HG03039 (cell line): ENCODE measurements at regions not wholly inside any gene's neighbourhood (a gene's known extent, or its start where the extent isn't known, plus 50 kb on each side); places are given as distances from the start of the nearest gene placed in this dataset.
"Not testable (repeated sequence)": the region's sequence is repeated elsewhere in the genome, so short reads cannot be mapped to it uniquely, and the experiment has no call there.

Source experiments
- ATAC-seq: cut with Tn5 transposase; IDR thresholded peaks from one replicate; pipeline ENCODE4 v1.9.1; 2021; ENCODE audit warnings: mild to moderate bottlenecking, moderate library complexity; ENCODE audit not compliant: unreplicated experiment

DNA sequence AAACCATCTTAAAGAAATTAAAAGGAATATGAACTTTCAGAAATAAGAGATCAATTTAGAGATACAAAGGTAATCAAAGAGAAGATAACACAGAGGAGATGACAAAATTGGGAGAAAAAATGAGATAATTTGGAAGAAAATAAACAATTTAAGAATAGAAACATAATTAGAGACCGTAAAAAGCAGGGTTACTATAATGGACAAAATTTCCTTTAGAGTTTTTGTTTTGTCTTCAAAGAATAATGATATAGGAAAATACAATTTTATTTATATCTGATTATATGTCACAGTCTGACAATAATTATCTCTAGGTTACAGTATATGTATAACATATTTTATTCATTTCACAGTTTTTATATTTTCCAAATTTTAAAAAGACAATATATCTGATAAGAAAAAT lies 716.4 kb upstream of the ZNF804A start:
- no peak for ATAC-seq

- no peak for ATAC-seq
Observed at GRCh38 chr2:183892315-183892941, 705.9 kb upstream of the ZNF804A start.

DNA sequence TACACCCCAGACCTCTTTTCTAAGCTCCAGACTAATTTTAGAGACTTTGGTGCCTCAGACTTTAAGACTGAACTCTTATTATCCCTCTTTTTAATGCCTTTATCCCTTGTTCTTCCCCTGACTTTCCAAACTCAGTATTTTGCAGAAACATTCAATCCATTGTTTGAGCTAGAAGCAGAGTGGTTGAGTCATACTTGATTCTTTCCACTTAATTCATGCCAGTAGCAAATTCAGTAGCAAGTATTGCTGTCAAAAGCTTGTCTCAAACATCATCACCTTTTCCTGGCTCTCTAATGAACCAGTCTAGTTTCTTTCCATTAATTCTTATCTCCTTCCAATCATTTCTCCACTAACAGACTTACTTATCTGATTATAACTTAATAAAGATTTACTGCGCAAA lies 699.7 kb upstream of the ZNF804A start:
- ATAC-seq: no peak

DNA sequence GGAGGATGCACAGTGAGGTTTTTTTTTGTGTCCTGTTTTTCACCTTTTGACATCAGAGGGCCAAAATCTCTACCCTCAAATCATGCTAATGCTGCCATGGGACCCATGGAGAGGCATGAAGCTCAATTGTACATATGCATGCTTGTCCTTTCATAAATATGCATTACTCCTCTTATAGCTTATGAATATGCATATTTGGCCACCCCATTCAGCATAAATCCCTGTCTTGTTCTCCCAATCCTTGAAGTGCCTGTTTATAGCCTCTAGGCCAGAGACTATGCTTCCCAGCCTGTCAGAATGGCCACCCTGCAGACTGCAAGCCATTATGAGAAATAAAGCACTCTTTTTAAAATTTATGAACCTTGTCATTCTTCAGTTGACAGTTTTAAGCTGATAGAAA lies 696.4 kb upstream of the ZNF804A start:
- no peak for ATAC-seq

GRCh38 chr2:183903026-183903425 lies 695.3 kb upstream of the ZNF804A start:
- no peak for ATAC-seq

DNA sequence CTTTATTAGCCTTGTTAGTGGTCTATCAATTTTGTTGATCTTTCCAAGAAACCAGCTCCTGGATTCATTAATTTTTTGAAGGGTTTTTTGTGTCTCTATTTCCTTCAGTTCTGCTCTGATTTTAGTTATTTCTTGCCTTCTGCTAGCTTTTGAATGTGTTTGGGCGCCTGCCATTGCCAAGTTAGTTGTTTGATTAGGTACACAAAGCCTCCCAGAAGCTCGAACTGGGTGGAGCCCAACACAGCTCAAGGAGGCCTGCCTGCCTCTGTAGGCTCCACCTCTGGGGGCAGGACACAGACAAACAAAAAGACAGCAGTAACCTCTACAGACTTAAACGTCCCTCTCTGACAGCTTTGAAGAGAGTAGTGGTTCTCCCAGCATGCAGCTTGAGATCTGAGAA lies 682.3 kb upstream of the ZNF804A start:
- not testable (repeated sequence) for ATAC-seq

DNA sequence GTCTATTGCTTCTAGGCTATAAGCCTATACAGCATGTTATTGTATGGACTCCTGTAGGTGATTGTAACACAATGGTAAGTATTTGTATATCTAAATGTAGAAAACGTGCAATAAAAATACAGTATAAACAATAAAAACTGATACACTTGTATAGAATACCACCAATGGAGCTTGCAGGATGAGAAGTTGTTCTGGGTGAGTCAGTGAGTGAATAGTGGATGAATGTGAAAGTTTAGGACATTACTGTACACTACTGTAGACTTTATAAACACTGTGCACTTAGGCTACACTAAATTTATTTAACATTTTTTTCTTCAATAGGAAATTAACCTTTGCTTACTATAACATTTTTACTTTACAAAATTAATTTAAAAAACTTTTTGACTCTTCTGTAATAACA lies 679.2 kb upstream of the ZNF804A start:
- ATAC-seq: no peak

- ATAC-seq: no peak
Observed at GRCh38 chr2:183919926-183920325, 678.4 kb upstream of the ZNF804A start.

GRCh38 chr2:183925281-183925680 lies 673.0 kb upstream of the ZNF804A start:
- ATAC-seq: no peak

DNA sequence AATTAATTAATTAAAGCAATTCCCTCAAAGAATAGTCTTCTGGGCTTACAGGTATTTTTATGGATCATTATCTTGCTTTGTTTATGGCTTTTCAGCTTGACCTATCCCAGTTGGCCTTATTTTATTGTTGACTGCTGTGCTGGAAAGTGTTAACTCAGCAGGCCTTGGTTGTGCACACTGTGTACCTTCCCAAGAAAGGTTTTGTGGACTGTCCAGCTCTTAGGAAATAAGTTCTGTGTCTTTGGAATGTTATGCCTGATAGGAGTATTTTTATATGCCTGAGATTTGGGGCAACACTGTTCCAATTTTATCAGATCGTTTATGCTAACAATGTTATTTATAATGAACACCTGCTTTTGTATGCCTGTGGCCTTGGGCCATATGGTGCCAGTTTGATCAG lies 671.9 kb upstream of the ZNF804A start:
- no peak for ATAC-seq

GRCh38 chr2:183927406-183928325 lies 670.7 kb upstream of the ZNF804A start:
- no peak for ATAC-seq

GRCh38 chr2:183935005-183935404 lies 663.3 kb upstream of the ZNF804A start:
- ATAC-seq: no peak

DNA sequence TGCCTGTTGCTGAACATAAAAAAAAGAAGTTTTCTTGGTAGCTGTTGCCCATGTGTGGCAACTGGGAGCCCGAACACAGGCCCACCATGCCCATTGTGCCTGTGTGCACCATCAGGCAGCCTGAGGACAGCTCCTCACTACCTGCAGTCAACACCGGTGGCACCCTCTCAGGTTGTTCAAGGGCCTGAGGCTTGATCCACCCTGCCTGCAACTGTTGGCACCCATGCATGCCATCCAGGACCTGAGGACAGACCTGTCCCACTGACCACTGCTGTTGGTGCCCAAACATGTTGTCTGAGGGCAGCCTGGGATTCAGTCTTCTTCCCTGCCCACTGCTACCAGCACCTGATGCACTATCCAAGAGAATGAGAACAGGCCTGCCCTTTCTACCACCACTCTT lies 661.1 kb upstream of the ZNF804A start:
- no peak for ATAC-seq

- ATAC-seq: no peak
Observed at GRCh38 chr2:183946193-183946592, 652.1 kb upstream of the ZNF804A start.

DNA sequence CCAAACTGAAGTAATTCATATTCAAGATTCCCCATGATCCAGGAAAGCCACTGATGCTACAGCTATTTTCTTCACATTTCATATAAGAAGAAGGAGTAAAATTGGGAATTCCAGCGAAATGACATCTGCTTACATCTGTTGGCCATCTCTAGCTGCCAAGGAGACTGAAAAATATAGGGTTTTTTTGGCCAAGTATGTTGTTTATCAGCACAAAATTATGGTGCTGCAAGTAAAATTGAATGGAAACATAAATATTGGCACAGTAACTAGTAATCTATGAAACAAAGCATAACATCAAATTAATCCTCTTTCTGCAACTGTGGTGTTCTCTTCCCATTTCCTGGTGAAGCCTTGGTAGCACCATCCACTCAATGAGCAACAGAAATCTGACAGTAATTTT lies 649.5 kb upstream of the ZNF804A start:
- no peak for ATAC-seq

- no peak for ATAC-seq
Observed at GRCh38 chr2:183950673-183951072, 647.7 kb upstream of the ZNF804A start.

- no peak for ATAC-seq
Observed at GRCh38 chr2:183951630-183952029, 646.7 kb upstream of the ZNF804A start.

- ATAC-seq: no peak
Observed at GRCh38 chr2:183952741-183953140, 645.6 kb upstream of the ZNF804A start.

- no peak for ATAC-seq
Observed at GRCh38 chr2:183963609-183964008, 634.7 kb upstream of the ZNF804A start.

- no peak for ATAC-seq
Observed at GRCh38 chr2:183964565-183964964, 633.8 kb upstream of the ZNF804A start.

DNA sequence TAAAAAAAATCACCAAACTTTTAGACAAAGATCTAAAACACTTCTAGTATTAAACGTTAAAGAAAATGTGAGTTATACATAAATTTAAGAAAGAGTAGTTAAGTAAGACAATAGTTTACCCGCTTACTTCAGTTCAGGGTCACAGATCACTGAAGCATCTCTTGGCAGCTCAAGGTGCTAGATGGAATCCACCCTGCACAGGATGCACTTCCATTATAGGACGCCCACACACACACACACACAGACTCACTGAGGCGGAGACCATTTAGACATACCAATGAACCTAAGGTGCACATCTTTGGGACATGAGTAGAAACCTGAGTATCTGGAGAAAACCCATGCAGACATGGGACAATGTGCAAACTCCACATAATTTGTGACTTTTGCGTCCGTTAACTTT lies 630.6 kb upstream of the ZNF804A start:
- no peak for ATAC-seq

GRCh38 chr2:183975676-183976075 lies 622.7 kb upstream of the ZNF804A start:
- ATAC-seq: not testable (repeated sequence)
